ENCODE measurements at regions not wholly inside any gene's neighbourhood (a gene's known extent, or its start where the extent isn't known, plus 50 kb on each side); places are given as distances from the start of the nearest gene placed in this dataset.
"Not testable (repeated sequence)": the region's sequence is repeated elsewhere in the genome, so short reads cannot be mapped to it uniquely, and the experiment has no call there.

GRCh38 chr4:71212216-71212615 is 126.6 kb upstream of the SLC4A4 start:
- no peak for DNase-seq

- DNase-seq, result no peak
Measured at GRCh38 chr4:71214578-71214977, 124.2 kb upstream of the SLC4A4 start.

- DNase-seq, result no peak
Measured at GRCh38 chr4:71216316-71216959, 122.4 kb upstream of the SLC4A4 start.

GRCh38 chr4:71217688-71218087 is 121.1 kb upstream of the SLC4A4 start:
- no peak for DNase-seq

- not testable (repeated sequence) for DNase-seq
Measured at GRCh38 chr4:71220848-71221247, 118.0 kb upstream of the SLC4A4 start.

- no peak for DNase-seq
Measured at GRCh38 chr4:71221510-71222466, 117.0 kb upstream of the SLC4A4 start.

GRCh38 chr4:71222661-71223060 is 116.2 kb upstream of the SLC4A4 start:
- DNase-seq, result no peak

GRCh38 chr4:71229477-71230270 is 109.1 kb upstream of the SLC4A4 start:
- peak; percentile 57 for DNase-seq

GRCh38 chr4:71230271-71231128 is 108.3 kb upstream of the SLC4A4 start:
- DNase-seq, result peak; percentile 11

GRCh38 chr4:71231129-71232055 is 107.4 kb upstream of the SLC4A4 start:
- DNase-seq, result peak; percentile 22

- no peak for DNase-seq
Measured at GRCh38 chr4:71232056-71232430, 106.8 kb upstream of the SLC4A4 start.

GRCh38 chr4:71232846-71233245 is 106.0 kb upstream of the SLC4A4 start:
- DNase-seq, result no peak

GRCh38 chr4:71235311-71236201 is 103.3 kb upstream of the SLC4A4 start:
- peak; percentile 25 for DNase-seq

- no peak for DNase-seq
Measured at GRCh38 chr4:71236226-71236625, 102.6 kb upstream of the SLC4A4 start.

GRCh38 chr4:71237641-71238040 is 101.2 kb upstream of the SLC4A4 start:
- no peak for DNase-seq

- DNase-seq, result no peak
Measured at GRCh38 chr4:71239365-71239764, 99.5 kb upstream of the SLC4A4 start.

GRCh38 chr4:71240094-71240493 is 98.7 kb upstream of the SLC4A4 start:
- no peak for DNase-seq

GRCh38 chr4:71241501-71242288 is 97.1 kb upstream of the SLC4A4 start:
- peak; percentile 27 for DNase-seq

All from retina (tissue), 1 donor.